IMR-90 (cell line): ENCODE measurements at regions not wholly inside any gene's neighbourhood (a gene's known extent, or its start where the extent isn't known, plus 50 kb on each side); places are given as distances from the start of the nearest gene placed in this dataset.

ENCODE experiments used
- ATAC-seq: fragments of 200-7000 bp; cut with Tn5 transposase; 2 replicates; pipeline ENCODE4 v1.9.1; 2020; ENCODE audit warnings: low read depth, mild to moderate bottlenecking, moderate library complexity
- BruUV-seq: library from RNA; stranded (reverse); fragments of 400-500 nt; replicated peaks from 2 replicates; lab custom pipeline; 2021; lab: Mats Ljungman, UMichigan
- CTCF ChIA-PET: fragments of 300-600 bp; formaldehyde crosslinking; extraction: SDS; loops from one replicate; lab custom pipeline; 2021; ENCODE audit warnings: antibody characterized with exemption; lab: Yijun Ruan, JAX
- POLR2A ChIA-PET: fragments of 300-600 bp; sonication (Branson Sonifier 250); formaldehyde crosslinking; loops from one replicate; lab custom pipeline; 2022; ENCODE audit warnings: antibody characterized with exemption; ENCODE audit not compliant: unreplicated experiment; lab: Charles Lee
- DNase-seq: peaks from one replicate; pipeline ENCODE4 v3.0.0; 2013
- H2AFZ ChIP-seq: replicated peaks from 2 replicates; pipeline ENCODE3; 2013; ENCODE audit warnings: low read length, mild to moderate bottlenecking; ENCODE audit not compliant: poor library complexity
- H2AK5ac ChIP-seq: 2 replicates; pipeline ENCODE4 v1.6.1; 2013; ENCODE audit warnings: low read depth, low read length, inconsistent platforms
- H2AK9ac ChIP-seq: replicated peaks from 2 replicates; pipeline ENCODE3; 2013; ENCODE audit warnings: mild to moderate bottlenecking, low read depth, low read length, moderate library complexity; ENCODE audit not compliant: poor library complexity
- H2BK120ac ChIP-seq: 2 replicates; pipeline ENCODE4 v1.6.1; 2013; ENCODE audit warnings: low read depth, low read length, inconsistent platforms
- H2BK15ac ChIP-seq: 3 replicates; pipeline ENCODE4 v1.6.1; 2013; ENCODE audit warnings: low read depth, low read length, inconsistent platforms
- H2BK20ac ChIP-seq: 2 replicates; pipeline ENCODE4 v1.6.1; 2013; ENCODE audit warnings: low read depth, mild to moderate bottlenecking, inconsistent platforms, low read length, moderate library complexity
- H2BK5ac ChIP-seq: 2 replicates; pipeline ENCODE4 v1.6.1; 2013; ENCODE audit warnings: mild to moderate bottlenecking, low read depth, low read length, inconsistent platforms; ENCODE audit not compliant: poor library complexity, severe bottlenecking
- H3K14ac ChIP-seq: replicated peaks from 2 replicates; pipeline ENCODE4 v1.6.1; 2013; ENCODE audit warnings: low read depth, low read length, inconsistent platforms
- H3K18ac ChIP-seq: 2 replicates; pipeline ENCODE4 v1.6.1; 2013; ENCODE audit warnings: low read depth, low read length, control low read depth
- H3K23ac ChIP-seq: 2 replicates; pipeline ENCODE4 v1.6.1; 2013; ENCODE audit warnings: low read depth, low read length, inconsistent platforms
- H3K27ac ChIP-seq: 2 replicates; pipeline ENCODE4 v1.5.1; 2013; ENCODE audit warnings: mild to moderate bottlenecking, control low read depth, low read length; ENCODE audit not compliant: insufficient read depth
- H3K27me3 ChIP-seq: 2 replicates; pipeline ENCODE4 v1.6.1; 2013; ENCODE audit warnings: low read length; ENCODE audit not compliant: control insufficient read depth, insufficient read depth
- H3K36me3 ChIP-seq: 2 replicates; pipeline ENCODE4 v1.6.1; 2013; ENCODE audit warnings: low read length, mixed read lengths; ENCODE audit not compliant: control insufficient read depth, insufficient read depth
- H3K4ac ChIP-seq: 2 replicates; pipeline ENCODE4 v1.6.1; 2013; ENCODE audit warnings: low read depth, low read length, inconsistent platforms
- H3K4me1 ChIP-seq: 2 replicates; pipeline ENCODE4 v1.6.1; 2013; ENCODE audit warnings: low read length, mixed read lengths; ENCODE audit not compliant: control insufficient read depth, insufficient read depth
- H3K4me2 ChIP-seq: 2 replicates; pipeline ENCODE4 v1.6.1; 2013; ENCODE audit warnings: low read depth, mild to moderate bottlenecking, control low read depth, low read length, moderate library complexity
- H3K4me3 ChIP-seq: 2 replicates; pipeline ENCODE4 v1.5.1; 2013; ENCODE audit warnings: low read depth, mild to moderate bottlenecking, control low read depth, low read length, moderate library complexity; ENCODE audit not compliant: insufficient read depth
- H3K56ac ChIP-seq: 2 replicates; pipeline ENCODE4 v1.6.1; 2013; ENCODE audit warnings: low read length, inconsistent platforms; ENCODE audit not compliant: insufficient read depth; ENCODE audit errors: extremely low read depth
- H3K79me1 ChIP-seq, 2 experiments: 2 replicates each; pipeline ENCODE4 v1.6.1; 2013; ENCODE audit warnings: low read length in 2 of 2, inconsistent platforms in 1 of 2, low read depth in 1 of 2
- H3K9ac ChIP-seq: 2 replicates; pipeline ENCODE4 v1.6.1; 2013; ENCODE audit warnings: low read depth, low read length, control low read depth
- H3K9me1 ChIP-seq: 2 replicates; pipeline ENCODE4 v1.6.1; 2013; ENCODE audit warnings: low read length, inconsistent platforms; ENCODE audit not compliant: insufficient read depth
- H3K9me3 ChIP-seq: 2 replicates; pipeline ENCODE4 v1.6.1; 2013; ENCODE audit warnings: low read length; ENCODE audit not compliant: control insufficient read depth, insufficient read depth
- H4K20me1 ChIP-seq: 2 replicates; pipeline ENCODE4 v1.6.1; 2013; ENCODE audit warnings: low read length, inconsistent platforms; ENCODE audit not compliant: insufficient read depth
- H4K5ac ChIP-seq: 2 replicates; pipeline ENCODE4 v1.6.1; 2013; ENCODE audit warnings: mild to moderate bottlenecking, low read depth, low read length, control low read depth
- H4K8ac ChIP-seq, 2 experiments: 2 replicates each; pipeline ENCODE4 v1.6.1; 2013; ENCODE audit warnings: low read depth in 2 of 2, low read length in 2 of 2, control low read depth in 1 of 2, inconsistent platforms in 1 of 2
- H4K91ac ChIP-seq: 2 replicates; pipeline ENCODE4 v1.6.1; 2013; ENCODE audit warnings: low read depth, low read length, inconsistent platforms; ENCODE audit not compliant: insufficient read depth
- NFE2L2 ChIP-seq: fragments of 150-350 bp; IDR thresholded peaks from 2 replicates; pipeline ENCODE4 v1.6.1; 2016; ENCODE audit warnings: low read depth, mild to moderate bottlenecking, low read length
- WGBS, 2 experiments: methylation state at CpG; one replicate each; pipeline versions ENCODE4 v1.1.5 to v1.1.7; 2013; ENCODE audit warnings: missing lambda C conversion rate in 2 of 2; ENCODE audit not compliant: insufficient read length in 1 of 2; ENCODE audit errors: extremely low coverage in 2 of 2; 5-methylcytosine and 5-hydroxymethylcytosine counted together
- dilution Hi-C: fragments of 300-500 bp; cut with HindIII; formaldehyde crosslinking; loops from one replicate; pipeline ENCODE4 v1.14.3; 2018; ENCODE audit warnings: low sequenced_read_pairs; ENCODE audit not compliant: unreplicated experiment
- in situ Hi-C: fragments of 300-500 bp; cut with MboI; formaldehyde crosslinking; loops from 3 replicates; pipeline ENCODE4 v1.14.3; 2019; ENCODE audit warnings: low sequenced_read_pairs, inconsistent platforms, mixed read lengths
- intact Hi-C: fragments of 100-400 bp; cut with micrococcal nuclease; formaldehyde crosslinking; loops from 2 replicates; pipeline ENCODE4 v1.10.0; 2022

DNA sequence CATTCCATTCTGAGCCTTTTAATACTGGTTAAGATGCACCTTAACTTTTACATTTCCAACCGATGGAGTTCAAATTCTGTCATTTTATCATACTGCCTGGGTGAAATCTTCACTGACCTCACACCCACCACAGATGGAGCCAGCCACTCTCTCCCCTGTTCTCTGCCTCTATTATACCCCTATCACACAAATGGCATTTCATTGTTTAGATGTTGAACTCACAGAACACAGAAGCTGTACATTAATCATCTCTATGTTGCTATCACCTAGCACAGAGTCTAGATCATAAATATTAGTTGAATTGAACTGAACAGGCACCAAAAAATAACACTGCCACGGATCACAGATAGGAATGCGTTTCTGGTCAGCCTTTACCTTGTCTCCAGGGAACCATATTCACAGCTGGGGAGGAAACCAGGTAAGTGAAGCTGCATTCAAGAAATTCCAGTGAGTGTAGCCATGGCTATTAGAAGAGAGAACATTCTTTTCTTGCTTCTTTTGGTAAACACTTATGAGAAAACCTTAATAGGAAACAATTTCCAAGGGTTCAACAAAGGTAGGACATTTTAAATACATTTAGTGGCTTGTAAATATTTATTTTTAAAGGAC lies 194.9 kb upstream of the RMST start:
- CTCF ChIA-PET = no interaction called here

More for the DNA sequence above, 194.9 kb upstream of the RMST start:
- no peak overlapping the region for H4K5ac ChIP-seq
- H4K91ac ChIP-seq = no peak overlapping the region
- H3K27ac ChIP-seq = no peak overlapping the region
- H3K27me3 ChIP-seq = no peaks in the 10 kb centered on the region
- H3K56ac ChIP-seq = no peak overlapping the region
- BruUV-seq = no TSS peak
- in situ Hi-C loops (no loop called here), dilution Hi-C loops (no loop called here), intact Hi-C loops (no loop called here)
- no peaks in the 10 kb centered on the region for H3K36me3 ChIP-seq
- no peak overlapping the region for H2BK15ac ChIP-seq
- no peaks in the 10 kb centered on the region for H3K9me1 ChIP-seq
- no peaks in the 10 kb centered on the region for H3K4me1 ChIP-seq
- no peak overlapping the region for H2AK5ac ChIP-seq
- peaks cover 2% of the 10 kb centered on the region; the same call in 1 of the 2 replicates for H3K9me3 ChIP-seq
- no peak overlapping the region for H3K14ac ChIP-seq
- no peak overlapping the region for H3K4me3 ChIP-seq
- no peak overlapping the region for H2BK20ac ChIP-seq
- 40% methylated on average over 1 of the region's 3 CpGs; no CpG with 5 or more reads in 1 of the 2 experiments for WGBS, 2 experiments
- no peak overlapping the region for H2BK120ac ChIP-seq
- H3K18ac ChIP-seq = no peak overlapping the region
- no peak for DNase-seq
- no peaks in the 10 kb centered on the region for H3K79me1 ChIP-seq
- no peak overlapping the region for H3K23ac ChIP-seq
- no peak overlapping the region for H4K8ac ChIP-seq
- H2BK5ac ChIP-seq = no peak overlapping the region
- no peak for ATAC-seq
- TF ChIP-seq NFE2L2 = no peak
- H3K9ac ChIP-seq = no peak overlapping the region
- POLR2A ChIA-PET = no interaction called here
- H3K4me2 ChIP-seq = no peak overlapping the region
- H2AFZ ChIP-seq = no peak overlapping the region
- no peak overlapping the region for H2AK9ac ChIP-seq
- no peaks in the 10 kb centered on the region for H4K20me1 ChIP-seq
- no peak overlapping the region for H3K4ac ChIP-seq
